Peyer's patch (tissue), 4 donors: ENCODE measurements at regions not wholly inside any gene's neighbourhood (a gene's known extent, or its start where the extent isn't known, plus 50 kb on each side); places are given as distances from the start of the nearest gene placed in this dataset.

Experiments used
- POLR2A ChIP-seq, 2 donors: fragments of 450-650 bp; IDR thresholded peaks; one replicate each; pipeline ENCODE4 v1.5.1; 2017; ENCODE audit warnings: antibody characterized with exemption in 2 of 2, mild to moderate bottlenecking in 2 of 2, moderate library complexity in 2 of 2
- TF ChIP-seq, protein P1 (sequence below), 6 experiments: fragments of 450-650 bp in 4 of 6; fragments of 200-600 bp in 2 of 6; sonication (generic) in 1 of 6; IDR thresholded peaks; one replicate each; pipeline ENCODE4 v1.5.1; 2017 to 2019; ENCODE audit warnings: antibody characterized with exemption in 6 of 6, mild to moderate bottlenecking in 3 of 6, moderate library complexity in 1 of 6

DNA sequence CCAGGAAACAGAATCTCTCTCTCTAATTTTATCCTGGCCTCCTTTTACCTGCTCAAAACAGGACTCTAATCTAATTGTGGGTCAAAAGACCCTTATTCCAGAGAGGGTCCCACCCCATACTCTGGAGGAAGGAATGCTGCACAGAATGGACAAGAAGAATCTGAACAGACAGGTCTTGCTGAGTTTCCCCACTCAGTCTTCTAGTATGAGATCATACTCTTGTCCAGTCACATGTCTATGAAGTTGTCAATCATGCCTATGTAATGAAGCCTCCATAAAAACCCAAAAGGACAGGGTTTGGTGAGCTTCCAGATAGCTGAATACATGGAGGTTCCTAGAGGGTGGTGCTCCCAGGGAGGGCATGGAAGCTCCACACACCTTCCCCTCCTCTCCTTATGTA lies 123.9 kb upstream of the FER start:
- TF ChIP-seq, protein P1, sequence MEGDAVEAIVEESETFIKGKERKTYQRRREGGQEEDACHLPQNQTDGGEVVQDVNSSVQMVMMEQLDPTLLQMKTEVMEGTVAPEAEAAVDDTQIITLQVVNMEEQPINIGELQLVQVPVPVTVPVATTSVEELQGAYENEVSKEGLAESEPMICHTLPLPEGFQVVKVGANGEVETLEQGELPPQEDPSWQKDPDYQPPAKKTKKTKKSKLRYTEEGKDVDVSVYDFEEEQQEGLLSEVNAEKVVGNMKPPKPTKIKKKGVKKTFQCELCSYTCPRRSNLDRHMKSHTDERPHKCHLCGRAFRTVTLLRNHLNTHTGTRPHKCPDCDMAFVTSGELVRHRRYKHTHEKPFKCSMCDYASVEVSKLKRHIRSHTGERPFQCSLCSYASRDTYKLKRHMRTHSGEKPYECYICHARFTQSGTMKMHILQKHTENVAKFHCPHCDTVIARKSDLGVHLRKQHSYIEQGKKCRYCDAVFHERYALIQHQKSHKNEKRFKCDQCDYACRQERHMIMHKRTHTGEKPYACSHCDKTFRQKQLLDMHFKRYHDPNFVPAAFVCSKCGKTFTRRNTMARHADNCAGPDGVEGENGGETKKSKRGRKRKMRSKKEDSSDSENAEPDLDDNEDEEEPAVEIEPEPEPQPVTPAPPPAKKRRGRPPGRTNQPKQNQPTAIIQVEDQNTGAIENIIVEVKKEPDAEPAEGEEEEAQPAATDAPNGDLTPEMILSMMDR (IDR thresholded peaks at IDR 0.05) = no peak
- TF ChIP-seq POLR2A (IDR thresholded peaks at IDR 0.05) = no peak
